Parathyroid adenoma (tissue), 2 donors: ENCODE measurements at regions not wholly inside any gene's neighbourhood (a gene's known extent, or its start where the extent isn't known, plus 50 kb on each side); places are given as distances from the start of the nearest gene placed in this dataset.

Source experiments
- H2AFZ ChIP-seq: fragments of 300-600 bp; sonication (generic); one replicate; pipeline ENCODE4 v1.7.0; 2017; ENCODE audit warnings: antibody characterized with exemption, mild to moderate bottlenecking
- H3K27ac ChIP-seq: fragments of 300-600 bp; sonication (generic); one replicate; pipeline ENCODE4 v1.7.0; 2017
- H3K27me3 ChIP-seq: fragments of 300-600 bp; sonication (generic); one replicate; pipeline ENCODE4 v1.7.0; 2017; ENCODE audit warnings: low read length; ENCODE audit not compliant: control insufficient read depth, insufficient read depth
- H3K36me3 ChIP-seq: fragments of 300-600 bp; sonication (generic); one replicate; pipeline ENCODE4 v1.7.0; 2017; ENCODE audit warnings: low read length; ENCODE audit not compliant: control insufficient read depth, insufficient read depth
- H3K4me1 ChIP-seq: fragments of 300-600 bp; sonication (generic); one replicate; pipeline ENCODE4 v1.7.0; 2017; ENCODE audit warnings: control low read depth
- H3K4me2 ChIP-seq: fragments of 300-600 bp; sonication (generic); one replicate; pipeline ENCODE4 v1.7.0; 2017; ENCODE audit warnings: low read length
- H3K4me3 ChIP-seq: fragments of 300-600 bp; sonication (generic); one replicate; pipeline ENCODE4 v1.7.0; 2017; ENCODE audit warnings: low read depth, low read length
- H3K79me2 ChIP-seq: fragments of 300-600 bp; sonication (generic); one replicate; pipeline ENCODE4 v1.7.0; 2017; ENCODE audit warnings: control low read depth
- H3K9ac ChIP-seq: fragments of 300-600 bp; sonication (generic); one replicate; pipeline ENCODE4 v1.7.0; 2017; ENCODE audit warnings: mild to moderate bottlenecking
- H3K9me3 ChIP-seq: fragments of 300-600 bp; sonication (generic); one replicate; pipeline ENCODE4 v1.7.0; 2017; ENCODE audit warnings: low read length; ENCODE audit not compliant: control insufficient read depth
- TF ChIP-seq, protein P1 (sequence below): fragments of 300-600 bp; sonication (generic); IDR thresholded peaks from one replicate; pipeline ENCODE4 v1.7.0; 2017; ENCODE audit warnings: antibody characterized with exemption, mild to moderate bottlenecking
- donor health status: primary hyperparathyroidism.

DNA sequence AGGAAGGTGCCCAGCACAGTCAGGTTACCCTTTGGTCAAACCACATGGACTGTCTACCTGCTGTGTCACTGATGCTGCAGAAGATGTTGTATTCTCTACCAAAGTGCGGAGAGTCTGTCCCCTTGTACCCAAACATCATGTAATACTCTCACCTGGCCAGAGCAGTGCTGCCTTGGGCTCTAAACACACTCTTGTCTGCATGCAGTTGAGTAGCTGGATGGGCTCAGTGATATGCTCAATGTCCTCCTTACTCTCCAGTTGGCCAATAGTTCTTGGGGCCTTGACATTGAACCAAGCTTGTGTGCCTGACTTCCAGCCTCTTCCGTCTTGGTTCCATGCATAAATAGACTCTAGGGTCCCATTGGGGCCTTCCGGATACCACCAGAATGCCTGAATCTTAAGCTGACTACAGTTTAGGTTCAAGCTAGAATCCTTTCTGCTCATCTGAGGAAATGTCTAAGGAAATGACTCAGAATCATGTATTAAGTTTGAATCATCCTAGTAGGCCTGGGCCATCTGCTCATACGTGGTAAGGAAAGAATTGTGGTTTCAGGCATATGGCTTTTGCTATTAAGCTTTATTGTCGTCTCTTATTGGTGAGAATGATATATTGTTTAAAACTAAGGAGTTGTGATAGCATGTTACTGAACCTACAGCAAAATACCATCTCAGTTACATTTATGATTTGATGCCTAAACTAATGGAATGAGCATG, 118.0 kb downstream of the OTUD1 start:
- TF ChIP-seq, protein P1, sequence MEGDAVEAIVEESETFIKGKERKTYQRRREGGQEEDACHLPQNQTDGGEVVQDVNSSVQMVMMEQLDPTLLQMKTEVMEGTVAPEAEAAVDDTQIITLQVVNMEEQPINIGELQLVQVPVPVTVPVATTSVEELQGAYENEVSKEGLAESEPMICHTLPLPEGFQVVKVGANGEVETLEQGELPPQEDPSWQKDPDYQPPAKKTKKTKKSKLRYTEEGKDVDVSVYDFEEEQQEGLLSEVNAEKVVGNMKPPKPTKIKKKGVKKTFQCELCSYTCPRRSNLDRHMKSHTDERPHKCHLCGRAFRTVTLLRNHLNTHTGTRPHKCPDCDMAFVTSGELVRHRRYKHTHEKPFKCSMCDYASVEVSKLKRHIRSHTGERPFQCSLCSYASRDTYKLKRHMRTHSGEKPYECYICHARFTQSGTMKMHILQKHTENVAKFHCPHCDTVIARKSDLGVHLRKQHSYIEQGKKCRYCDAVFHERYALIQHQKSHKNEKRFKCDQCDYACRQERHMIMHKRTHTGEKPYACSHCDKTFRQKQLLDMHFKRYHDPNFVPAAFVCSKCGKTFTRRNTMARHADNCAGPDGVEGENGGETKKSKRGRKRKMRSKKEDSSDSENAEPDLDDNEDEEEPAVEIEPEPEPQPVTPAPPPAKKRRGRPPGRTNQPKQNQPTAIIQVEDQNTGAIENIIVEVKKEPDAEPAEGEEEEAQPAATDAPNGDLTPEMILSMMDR, result no peak
- Histone ChIP-seq H2AFZ (no peak overlapping the region), H3K4me3 (no peak overlapping the region), H3K36me3 (no peaks in the 10 kb centered on the region), H3K27me3 (no peaks in the 10 kb centered on the region), H3K9me3 (no peaks in the 10 kb centered on the region), H3K9ac (no peak overlapping the region), H3K79me2 (no peaks in the 10 kb centered on the region), H3K4me1 (no peaks in the 10 kb centered on the region), H3K4me2 (no peak overlapping the region), H3K27ac (no peak overlapping the region)

DNA sequence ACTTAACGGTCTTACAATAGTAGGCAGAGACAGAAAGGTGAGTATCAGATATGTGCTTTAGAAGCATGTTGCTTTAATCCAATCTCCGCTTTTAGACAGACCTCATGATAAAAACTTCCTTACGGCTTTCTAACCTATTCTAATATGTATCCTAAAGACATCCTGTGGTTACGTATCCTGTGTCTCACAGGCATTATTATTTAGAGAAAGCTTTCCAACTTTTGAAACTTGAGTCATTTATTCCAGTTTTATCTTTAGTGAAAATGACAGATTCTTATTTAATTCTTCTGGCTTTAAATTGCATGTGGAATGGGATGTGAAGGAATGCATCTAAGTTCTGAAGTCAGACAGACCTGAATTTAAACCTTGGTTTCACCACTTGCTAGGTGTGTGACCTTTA, 118.9 kb downstream of the OTUD1 start:
- Histone ChIP-seq H3K9me3 (no peaks in the 10 kb centered on the region), H3K4me1 (no peaks in the 10 kb centered on the region), H3K9ac (no peak overlapping the region), H3K27me3 (no peaks in the 10 kb centered on the region), H2AFZ (no peak overlapping the region), H3K27ac (no peak overlapping the region), H3K4me2 (no peak overlapping the region), H3K36me3 (no peaks in the 10 kb centered on the region), H3K79me2 (no peaks in the 10 kb centered on the region), H3K4me3 (no peak overlapping the region)
- TF ChIP-seq, protein P1, result no peak

DNA sequence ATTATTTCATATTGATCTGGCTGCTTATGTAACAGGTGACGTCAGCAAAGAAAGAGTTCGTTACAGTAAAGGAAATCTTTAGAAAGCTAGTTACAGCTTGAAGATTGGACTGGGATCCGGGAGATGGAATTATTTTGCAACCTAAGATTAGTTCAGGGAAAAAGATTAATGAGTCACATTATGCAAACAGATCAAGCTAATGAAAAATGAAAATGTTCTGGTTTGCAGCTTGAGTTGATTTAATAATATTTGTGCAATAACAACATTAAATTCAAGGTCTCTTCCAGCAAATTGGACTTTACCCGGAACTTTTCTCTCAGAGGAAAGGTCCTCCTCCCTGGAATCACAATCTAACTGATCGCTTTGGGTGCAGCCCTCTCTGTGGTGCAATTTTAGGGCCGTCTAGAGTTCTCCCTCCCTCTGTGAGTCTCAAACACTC, 119.5 kb downstream of the OTUD1 start:
- no peak overlapping the region for H3K4me2 ChIP-seq
- no peaks in the 10 kb centered on the region for H3K27me3 ChIP-seq
- H3K79me2 ChIP-seq, result no peaks in the 10 kb centered on the region
- no peak overlapping the region for H2AFZ ChIP-seq
- H3K36me3 ChIP-seq, result no peaks in the 10 kb centered on the region
- TF ChIP-seq, protein P1, result no peak
- no peak overlapping the region for H3K4me3 ChIP-seq
- H3K9ac ChIP-seq, result no peak overlapping the region
- H3K27ac ChIP-seq, result no peak overlapping the region
- H3K4me1 ChIP-seq, result no peaks in the 10 kb centered on the region
- no peaks in the 10 kb centered on the region for H3K9me3 ChIP-seq

DNA sequence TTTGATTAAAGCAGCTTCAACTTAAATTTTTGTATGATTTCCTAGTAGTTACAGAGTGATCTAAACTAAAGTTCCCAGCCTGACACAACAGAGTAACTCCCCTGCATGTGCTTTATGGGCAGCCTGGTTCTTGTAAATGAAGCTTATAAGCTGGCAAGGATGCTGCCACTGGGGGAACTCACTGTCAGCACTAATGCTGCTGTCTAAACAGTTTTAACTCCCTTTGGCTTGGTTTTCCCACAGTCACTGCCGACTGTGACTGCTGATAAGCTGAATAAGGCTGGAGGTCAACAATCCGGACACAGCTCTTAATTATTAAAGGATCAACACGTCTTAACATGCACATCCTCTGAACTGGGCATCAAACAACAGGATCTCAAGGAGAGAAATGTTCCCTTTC, 130.1 kb downstream of the OTUD1 start:
- no peak overlapping the region for H3K27ac ChIP-seq
- H3K4me1 ChIP-seq, result no peaks in the 10 kb centered on the region
- no peaks in the 10 kb centered on the region for H3K79me2 ChIP-seq
- H3K27me3 ChIP-seq, result no peaks in the 10 kb centered on the region
- H3K4me2 ChIP-seq, result peak overlapping the region; percentile 37
- no peaks in the 10 kb centered on the region for H3K9me3 ChIP-seq
- H2AFZ ChIP-seq, result no peak overlapping the region
- no peak overlapping the region for H3K4me3 ChIP-seq
- no peak overlapping the region for H3K9ac ChIP-seq
- TF ChIP-seq, protein P1, result no peak
- H3K36me3 ChIP-seq, result no peaks in the 10 kb centered on the region

DNA sequence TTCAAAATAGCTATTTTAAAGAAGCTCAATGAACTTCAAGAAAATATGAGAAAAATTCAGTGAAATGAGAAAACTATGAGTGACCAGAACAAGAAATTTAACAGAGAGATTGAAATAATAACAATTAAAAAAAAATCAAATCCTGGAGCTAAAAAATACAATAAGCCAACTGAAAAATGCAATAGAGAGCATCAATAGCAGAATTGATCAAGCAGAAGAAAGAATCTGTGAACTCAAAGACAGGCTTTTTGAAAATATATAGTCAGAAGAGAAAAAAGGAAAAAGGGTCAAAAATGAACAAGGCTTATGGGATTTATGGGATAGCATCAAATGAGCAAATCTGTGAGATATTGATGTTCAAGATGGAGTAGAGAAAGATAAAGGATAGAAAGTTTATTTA, 133.0 kb downstream of the OTUD1 start:
- Histone ChIP-seq H3K27me3 (no peaks in the 10 kb centered on the region), H3K9ac (no peak overlapping the region), H3K4me3 (no peak overlapping the region), H3K27ac (no peak overlapping the region), H3K79me2 (no peaks in the 10 kb centered on the region), H2AFZ (no peak overlapping the region), H3K4me2 (no peak overlapping the region), H3K9me3 (no peaks in the 10 kb centered on the region), H3K4me1 (no peaks in the 10 kb centered on the region), H3K36me3 (no peaks in the 10 kb centered on the region)
- TF ChIP-seq, protein P1, result no peak
